ENCODE measurements at regions not wholly inside any gene's neighbourhood (a gene's known extent, or its start where the extent isn't known, plus 50 kb on each side); places are given as distances from the start of the nearest gene placed in this dataset.

- no peak for TF ChIP-seq BMI1 (IDR thresholded peaks at IDR 0.05; ENCODE audit: borderline replicate concordance)
Observed at GRCh38 chr13:74406420-74406819, 272.2 kb upstream of the KLF12 start (continued).

DNA sequence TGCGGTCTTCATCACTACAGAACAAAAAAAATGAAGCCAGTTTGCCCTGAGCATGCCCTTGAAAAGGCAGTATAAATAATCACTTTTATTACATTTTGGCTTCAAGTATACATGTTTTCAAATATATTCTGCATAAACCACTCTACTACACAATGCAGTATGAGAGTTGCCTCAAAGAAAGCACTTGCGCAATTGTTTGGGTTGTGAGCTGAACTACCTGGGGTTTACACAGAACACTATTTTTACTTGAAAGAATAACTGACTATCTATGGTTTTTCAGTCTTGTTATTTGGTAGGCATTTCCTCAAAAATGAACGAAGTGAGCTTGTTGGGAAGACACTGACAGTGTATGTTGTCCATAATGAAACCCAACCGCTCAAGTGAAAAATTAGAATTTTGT, 264.4 kb upstream of the KLF12 start:
- SMC1A ChIA-PET (ENCODE audit: uncharacterized antibody, unreplicated experiment) = no interaction called here
- no TSS peak for BruUV-seq (replicated peaks)
- intact Hi-C loops (cut with micrococcal nuclease; ENCODE audit: unreplicated experiment) (no loop called here), in situ Hi-C loops (cut with MboI) (no loop called here)
- Histone ChIP-seq H2AFZ (ENCODE audit: control insufficient read depth, low read depth, low read length) (no peak overlapping the region), H3K27me3 (replicated peaks in 1 of 2; ENCODE audit: control insufficient read depth in 2 of 2, insufficient read depth in 2 of 2, low read length in 1 of 2) (no peaks in the 10 kb centered on the region), H4K20me1 (ENCODE audit: control insufficient read depth, insufficient read depth) (no peaks in the 10 kb centered on the region), H3K79me2 (ENCODE audit: control insufficient read depth, insufficient read depth, low read length) (no peaks in the 10 kb centered on the region), H3K4me3 (no peak overlapping the region), H3K4me1 (ENCODE audit: control insufficient read depth, insufficient read depth, low read length) (no peaks in the 10 kb centered on the region), H3K36me3 (ENCODE audit: control insufficient read depth in 2 of 2, insufficient read depth in 2 of 2, low read length in 1 of 2) (no peaks in the 10 kb centered on the region), H3K9me3 (replicated peaks; ENCODE audit: control insufficient read depth, insufficient read depth, low read length) (no peaks in the 10 kb centered on the region), H3K4me2 (ENCODE audit: control insufficient read depth, insufficient read depth) (no peak overlapping the region), H3K9ac (ENCODE audit: control insufficient read depth, insufficient read depth, low read length) (no peak overlapping the region), H3K27ac (ENCODE audit: control insufficient read depth, insufficient read depth) (no peak overlapping the region)
- TF ChIP-seq ESRRA (IDR thresholded peaks at IDR 0.05; ENCODE audit: low read length) (no peak), CREB1 (IDR thresholded peaks at IDR 0.05; ENCODE audit: low read depth) (no peak), HDAC2 (IDR thresholded peaks at IDR 0.05) (no peak), EGR1 (IDR thresholded peaks at IDR 0.05; ENCODE audit: borderline replicate concordance in 1 of 2, low read depth in 2 of 2, low read length in 2 of 2) (no peak), RBBP5 (conservative IDR thresholded peaks at IDR 0.05) (no peak)
- TF ChIP-seq, protein P1, sequence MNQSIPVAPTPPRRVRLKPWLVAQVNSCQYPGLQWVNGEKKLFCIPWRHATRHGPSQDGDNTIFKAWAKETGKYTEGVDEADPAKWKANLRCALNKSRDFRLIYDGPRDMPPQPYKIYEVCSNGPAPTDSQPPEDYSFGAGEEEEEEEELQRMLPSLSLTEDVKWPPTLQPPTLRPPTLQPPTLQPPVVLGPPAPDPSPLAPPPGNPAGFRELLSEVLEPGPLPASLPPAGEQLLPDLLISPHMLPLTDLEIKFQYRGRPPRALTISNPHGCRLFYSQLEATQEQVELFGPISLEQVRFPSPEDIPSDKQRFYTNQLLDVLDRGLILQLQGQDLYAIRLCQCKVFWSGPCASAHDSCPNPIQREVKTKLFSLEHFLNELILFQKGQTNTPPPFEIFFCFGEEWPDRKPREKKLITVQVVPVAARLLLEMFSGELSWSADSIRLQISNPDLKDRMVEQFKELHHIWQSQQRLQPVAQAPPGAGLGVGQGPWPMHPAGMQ (IDR thresholded peaks at IDR 0.05; ENCODE audit: borderline replicate concordance) = no peak
- CTCF ChIA-PET = no interaction called here
- no peak for FAIRE-seq
- ATAC-seq = no peak
- WGBS (ENCODE audit: insufficient coverage, insufficient replicate concordance, low lambda C conversion rate, missing lambda C conversion rate) = 48% methylated on average over 4 of the region's 4 CpGs
- DNase-seq (ENCODE audit: low read depth, low spot score) = no peak
- POLR2A ChIA-PET = no interaction called here
- RAD21 ChIA-PET (ENCODE audit: unreplicated experiment) = no interaction called here
